GM04503 (cell line): ENCODE measurements at regions not wholly inside any gene's neighbourhood (a gene's known extent, or its start where the extent isn't known, plus 50 kb on each side); places are given as distances from the start of the nearest gene placed in this dataset.
"Not testable (repeated sequence)": the region's sequence is repeated elsewhere in the genome, so short reads cannot be mapped to it uniquely, and the experiment has no call there.

Experiments used
- DNase-seq: peaks from one replicate; pipeline ENCODE4 v3.0.0-alpha.2; 2012; ENCODE audit warnings: low read depth

- DNase-seq = not testable (repeated sequence)
Measured at GRCh38 chr3:125697979-125698640, 102.8 kb upstream of the OSBPL11 start.

- no peak for DNase-seq
Measured at GRCh38 chr3:125715651-125716050, 120.4 kb upstream of the OSBPL11 start.

GRCh38 chr3:125732151-125732550 is 136.9 kb upstream of the OSBPL11 start:
- peak; percentile 68 for DNase-seq

- DNase-seq = not testable (repeated sequence)
Measured at GRCh38 chr3:125741991-125742718, 146.9 kb upstream of the OSBPL11 start.

- DNase-seq = not testable (repeated sequence)
Measured at GRCh38 chr3:125742845-125743244, 147.5 kb upstream of the OSBPL11 start.

GRCh38 chr3:125757050-125757449 is 161.8 kb upstream of the OSBPL11 start:
- DNase-seq = not testable (repeated sequence)

GRCh38 chr3:125758641-125759130 is 163.4 kb upstream of the OSBPL11 start:
- not testable (repeated sequence) for DNase-seq

- DNase-seq = not testable (repeated sequence)
Measured at GRCh38 chr3:125762601-125763000, 167.3 kb upstream of the OSBPL11 start.

- DNase-seq = not testable (repeated sequence)
Measured at GRCh38 chr3:125766285-125766826, 171.1 kb upstream of the OSBPL11 start.

GRCh38 chr3:125766931-125767330 is 171.6 kb upstream of the OSBPL11 start:
- not testable (repeated sequence) for DNase-seq

GRCh38 chr3:125767641-125768040 is 172.3 kb upstream of the OSBPL11 start:
- no peak for DNase-seq

- not testable (repeated sequence) for DNase-seq
Measured at GRCh38 chr3:125768821-125769220, 173.5 kb upstream of the OSBPL11 start.

GRCh38 chr3:125771506-125771905 is 176.2 kb upstream of the OSBPL11 start:
- not testable (repeated sequence) for DNase-seq

- not testable (repeated sequence) for DNase-seq
Measured at GRCh38 chr3:125774433-125775034, 179.2 kb upstream of the OSBPL11 start.

- not testable (repeated sequence) for DNase-seq
Measured at GRCh38 chr3:125775106-125775505, 179.8 kb upstream of the OSBPL11 start.

- DNase-seq = not testable (repeated sequence)
Measured at GRCh38 chr3:125775606-125776294, 180.5 kb upstream of the OSBPL11 start.

- not testable (repeated sequence) for DNase-seq
Measured at GRCh38 chr3:125779276-125779675, 184.0 kb upstream of the OSBPL11 start.

- DNase-seq = not testable (repeated sequence)
Measured at GRCh38 chr3:125779918-125780317, 184.6 kb upstream of the OSBPL11 start.

- not testable (repeated sequence) for DNase-seq
Measured at GRCh38 chr3:125781678-125782077, 186.4 kb upstream of the OSBPL11 start.

- not testable (repeated sequence) for DNase-seq
Measured at GRCh38 chr3:125790312-125790711, 178.7 kb upstream of the ROPN1B start.

- peak; percentile 8 for DNase-seq
Measured at GRCh38 chr3:125791021-125791420, 178.0 kb upstream of the ROPN1B start.

GRCh38 chr3:125810010-125810409 is 159.0 kb upstream of the ROPN1B start:
- not testable (repeated sequence) for DNase-seq
